Tibial nerve (tissue), 4 donors: ENCODE measurements at regions not wholly inside any gene's neighbourhood (a gene's known extent, or its start where the extent isn't known, plus 50 kb on each side); places are given as distances from the start of the nearest gene placed in this dataset.

ENCODE experiments used
- CTCF ChIP-seq, 5 experiments: fragments of 200-600 bp in 3 of 5; fragments of 450-650 bp in 2 of 5; sonication (generic) in 3 of 5; IDR thresholded peaks; one replicate each; pipeline ENCODE4 v1.5.1; 2016 to 2019; ENCODE audit warnings: antibody characterized with exemption in 5 of 5, mild to moderate bottlenecking in 3 of 5, moderate library complexity in 2 of 5
- EP300 ChIP-seq, 2 donors: sonication (generic); formaldehyde crosslinking; IDR thresholded peaks; one replicate each; pipeline ENCODE4 v1.6.1; 2017; ENCODE audit warnings: antibody characterized with exemption in 2 of 2, mild to moderate bottlenecking in 1 of 2
- POLR2A ChIP-seq, 2 donors: fragments of 450-650 bp; IDR thresholded peaks; one replicate each; pipeline ENCODE4 v1.6.1; 2017; ENCODE audit warnings: antibody characterized with exemption in 2 of 2, mild to moderate bottlenecking in 2 of 2, moderate library complexity in 2 of 2

DNA sequence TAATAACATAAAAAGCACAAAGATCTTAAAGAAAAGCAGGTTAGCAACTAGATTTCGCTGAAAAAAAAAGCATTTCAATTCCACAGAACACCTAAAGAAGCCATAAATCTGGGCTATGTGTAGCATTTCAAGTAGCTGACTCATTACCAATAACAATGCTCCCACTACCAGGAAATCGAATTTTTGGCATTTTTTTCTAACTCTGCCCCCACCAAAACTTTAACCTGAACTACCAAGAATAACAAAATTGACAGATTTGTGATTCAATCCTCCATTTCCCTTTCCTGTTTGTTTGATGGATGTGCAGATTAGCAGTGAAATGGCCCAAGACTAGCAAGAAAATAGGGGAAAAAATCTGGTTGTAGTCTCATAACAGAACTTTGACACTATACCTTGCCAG, 180.2 kb downstream of the RASEF start:
- TF ChIP-seq CTCF (IDR thresholded peaks at IDR 0.05) = no peak
- no peak for TF ChIP-seq POLR2A (IDR thresholded peaks at IDR 0.05)
- TF ChIP-seq EP300 (IDR thresholded peaks at IDR 0.05) = no peak
